ENCODE measurements at regions not wholly inside any gene's neighbourhood (a gene's known extent, or its start where the extent isn't known, plus 50 kb on each side); places are given as distances from the start of the nearest gene placed in this dataset.
A peak's percentile ranks its signal among the peaks of the same experiment; 100 is the strongest.
"Not testable (repeated sequence)": the region's sequence is repeated elsewhere in the genome, so short reads cannot be mapped to it uniquely, and the experiment has no call there.

DNA sequence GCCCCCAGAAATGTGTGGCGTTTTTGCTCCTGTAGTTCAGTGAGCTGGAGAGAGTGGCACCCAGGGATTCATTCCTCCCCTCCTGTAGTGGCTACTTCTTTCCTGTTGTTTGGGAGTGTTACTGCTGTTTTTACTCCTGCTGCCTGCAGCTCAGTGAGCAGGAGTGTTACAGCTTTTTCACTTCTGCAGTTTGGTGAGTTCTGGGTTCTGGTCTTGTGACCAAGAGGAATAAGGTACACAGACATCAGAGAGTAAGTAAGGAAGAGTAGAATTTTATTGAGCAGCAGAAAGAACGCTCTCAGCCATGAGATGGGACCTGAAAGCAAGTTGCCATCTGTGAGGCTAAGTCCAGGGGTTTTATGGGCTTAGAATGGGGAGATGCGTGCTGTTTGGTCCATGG, 966.3 kb upstream of the CITED2 start:
- TF ChIP-seq POLR2AphosphoS5 (IDR thresholded peaks at IDR 0.05): no peak
- TF ChIP-seq EP300 (IDR thresholded peaks at IDR 0.05): no peak
- no peak for TF ChIP-seq POLR2A (IDR thresholded peaks at IDR 0.05)
- TF ChIP-seq, protein P1, sequence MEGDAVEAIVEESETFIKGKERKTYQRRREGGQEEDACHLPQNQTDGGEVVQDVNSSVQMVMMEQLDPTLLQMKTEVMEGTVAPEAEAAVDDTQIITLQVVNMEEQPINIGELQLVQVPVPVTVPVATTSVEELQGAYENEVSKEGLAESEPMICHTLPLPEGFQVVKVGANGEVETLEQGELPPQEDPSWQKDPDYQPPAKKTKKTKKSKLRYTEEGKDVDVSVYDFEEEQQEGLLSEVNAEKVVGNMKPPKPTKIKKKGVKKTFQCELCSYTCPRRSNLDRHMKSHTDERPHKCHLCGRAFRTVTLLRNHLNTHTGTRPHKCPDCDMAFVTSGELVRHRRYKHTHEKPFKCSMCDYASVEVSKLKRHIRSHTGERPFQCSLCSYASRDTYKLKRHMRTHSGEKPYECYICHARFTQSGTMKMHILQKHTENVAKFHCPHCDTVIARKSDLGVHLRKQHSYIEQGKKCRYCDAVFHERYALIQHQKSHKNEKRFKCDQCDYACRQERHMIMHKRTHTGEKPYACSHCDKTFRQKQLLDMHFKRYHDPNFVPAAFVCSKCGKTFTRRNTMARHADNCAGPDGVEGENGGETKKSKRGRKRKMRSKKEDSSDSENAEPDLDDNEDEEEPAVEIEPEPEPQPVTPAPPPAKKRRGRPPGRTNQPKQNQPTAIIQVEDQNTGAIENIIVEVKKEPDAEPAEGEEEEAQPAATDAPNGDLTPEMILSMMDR (IDR thresholded peaks at IDR 0.05): no peak
- no peak overlapping the region for H3K27ac ChIP-seq

DNA sequence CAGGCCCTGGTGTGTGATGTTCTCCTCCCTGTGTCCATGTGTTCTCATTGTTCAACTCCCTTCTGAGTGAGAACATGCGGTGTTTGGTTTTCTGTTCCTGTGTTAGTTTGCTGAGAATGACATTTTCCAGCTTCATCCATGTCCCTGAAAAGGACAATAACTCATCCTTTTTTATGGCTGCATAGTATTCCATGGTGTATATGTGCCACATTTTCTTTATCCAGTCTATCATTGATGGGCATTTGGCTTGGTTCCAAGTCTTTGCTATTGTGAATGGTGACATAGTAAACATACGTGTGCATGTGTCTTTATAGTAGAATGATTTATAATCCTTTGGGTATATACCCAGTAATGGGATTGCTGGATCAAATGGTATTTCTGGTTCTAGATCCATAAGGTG, 964.6 kb upstream of the CITED2 start:
- H3K27ac ChIP-seq, H3K4me3 ChIP-seq, H3K9me3 ChIP-seq, H3K36me3 ChIP-seq, H3K4me1 ChIP-seq, ATAC-seq, H3K27me3 ChIP-seq: not testable (repeated sequence)
- WGBS, 2 donors (ENCODE audit: low coverage in 1 of 2): 100% methylated on average over 2 of the region's 2 CpGs

More for the DNA sequence above, 966.3 kb upstream of the CITED2 start:
- H3K4me3 ChIP-seq: no peak overlapping the region
- peaks cover 0 to 17% (median 6%) of the 10 kb centered on the region in 3 donors for H3K4me1 ChIP-seq
- ATAC-seq: no peak
- H3K9me3 ChIP-seq: peaks cover 0 to 4% (median 0%) of the 10 kb centered on the region in 3 donors
- no peaks in the 10 kb centered on the region for H3K27me3 ChIP-seq
- 80 to 81% methylated on average over 1 to 2 of the region's 3 CpGs for WGBS, 2 donors (ENCODE audit: low coverage in 1 of 2)
- H3K36me3 ChIP-seq: no peaks in the 10 kb centered on the region

DNA sequence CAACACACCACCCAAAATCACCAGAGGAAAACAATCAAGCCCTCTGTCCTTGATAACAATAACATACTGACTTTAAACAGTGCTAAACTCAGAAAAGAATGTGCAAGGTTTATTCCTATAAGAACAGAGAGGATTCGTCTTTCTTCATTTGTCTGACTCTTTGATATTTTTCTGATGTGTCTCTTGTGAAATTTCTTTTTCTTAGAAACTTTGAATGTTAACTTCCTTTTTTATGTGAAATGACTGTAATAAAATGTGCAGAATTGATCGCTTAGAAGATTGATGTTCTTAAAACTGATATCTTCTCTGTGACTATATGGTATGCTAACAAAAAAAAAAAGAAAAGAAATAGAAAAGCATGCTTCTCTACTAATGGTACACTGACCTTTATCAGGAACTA, 947.4 kb upstream of the CITED2 start:
- no peak for ATAC-seq
- Histone ChIP-seq H3K4me3 (no peak overlapping the region), H3K4me1 (peaks cover 0 to 46% (median 12%) of the 10 kb centered on the region in 3 donors), H3K36me3 (no peaks in the 10 kb centered on the region), H3K9me3 (peaks cover 0 to 11% (median 0%) of the 10 kb centered on the region in 3 donors), H3K27me3 (no peaks in the 10 kb centered on the region), H3K27ac (no peak overlapping the region)
- 40 to 50% methylated on average over 1 to 2 of the region's 2 CpGs for WGBS, 2 donors (ENCODE audit: low coverage in 1 of 2)
- TF ChIP-seq, protein P1 (IDR thresholded peaks at IDR 0.05): no peak
- TF ChIP-seq EP300 (IDR thresholded peaks at IDR 0.05) (no peak), POLR2AphosphoS5 (IDR thresholded peaks at IDR 0.05) (no peak), POLR2A (IDR thresholded peaks at IDR 0.05) (no peak)

DNA sequence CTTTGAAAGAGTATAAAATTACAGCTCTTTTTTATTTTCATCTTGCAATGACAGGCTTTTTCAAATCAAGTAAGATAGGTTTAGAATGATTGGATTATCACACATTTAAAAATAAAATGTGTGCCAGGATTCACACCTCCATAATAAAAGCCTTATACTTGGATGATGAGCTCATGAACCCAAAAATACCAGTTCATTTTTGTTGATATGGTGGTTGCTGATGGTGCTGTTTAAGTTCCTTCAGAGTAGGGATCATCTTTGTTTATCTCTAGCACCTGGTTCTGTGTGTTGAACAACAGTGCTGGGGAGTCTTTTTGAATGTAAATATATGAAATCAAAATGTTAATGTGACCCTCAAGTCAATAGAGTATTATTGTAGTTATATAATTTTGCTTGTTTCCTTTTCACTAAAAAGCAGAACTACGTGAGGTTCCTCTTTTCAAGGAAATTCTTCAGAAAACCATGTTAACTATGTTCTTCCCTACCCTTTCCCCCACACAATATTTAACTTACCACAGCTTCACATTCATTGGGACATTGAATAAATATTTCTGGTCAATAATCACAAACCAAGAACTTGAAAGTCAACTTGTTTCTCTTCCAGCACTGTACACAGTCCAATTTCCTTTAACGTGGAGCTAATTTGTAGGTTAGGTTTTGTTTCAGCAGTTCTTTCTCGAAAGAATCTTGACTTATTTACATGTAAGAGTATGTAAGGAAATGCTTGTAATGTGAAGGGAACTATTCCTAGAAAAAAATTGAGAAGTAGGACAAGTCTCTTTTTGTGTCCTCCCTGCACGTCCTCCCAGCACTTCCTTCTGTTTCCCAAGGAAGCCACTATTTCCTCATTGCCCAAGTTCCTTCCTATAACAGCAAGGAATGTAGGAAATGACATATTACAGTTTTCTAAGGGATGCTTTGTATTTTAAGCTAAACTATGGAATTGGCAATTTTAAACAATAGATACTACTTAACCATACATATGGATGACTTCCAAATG, 945.9 kb upstream of the CITED2 start:
- TF ChIP-seq POLR2AphosphoS5 (IDR thresholded peaks at IDR 0.05): no peak
- TF ChIP-seq, protein P1 (IDR thresholded peaks at IDR 0.05): no peak
- no peak for TF ChIP-seq POLR2A (IDR thresholded peaks at IDR 0.05)
- TF ChIP-seq EP300 (IDR thresholded peaks at IDR 0.05): no peak
- Histone ChIP-seq H3K4me1 (peaks cover 0 to 46% (median 12%) of the 10 kb centered on the region in 3 donors), H3K27ac (peak overlapping the region in 2 of 4 donors; percentile 23 to 25), H3K9me3 (no peaks in the 10 kb centered on the region), H3K36me3 (no peaks in the 10 kb centered on the region), H3K4me3 (no peak overlapping the region), H3K27me3 (no peaks in the 10 kb centered on the region)
- WGBS, 2 donors (ENCODE audit: low coverage in 1 of 2): 51 to 60% methylated on average over 3 to 4 of the region's 4 CpGs
- no peak for ATAC-seq

DNA sequence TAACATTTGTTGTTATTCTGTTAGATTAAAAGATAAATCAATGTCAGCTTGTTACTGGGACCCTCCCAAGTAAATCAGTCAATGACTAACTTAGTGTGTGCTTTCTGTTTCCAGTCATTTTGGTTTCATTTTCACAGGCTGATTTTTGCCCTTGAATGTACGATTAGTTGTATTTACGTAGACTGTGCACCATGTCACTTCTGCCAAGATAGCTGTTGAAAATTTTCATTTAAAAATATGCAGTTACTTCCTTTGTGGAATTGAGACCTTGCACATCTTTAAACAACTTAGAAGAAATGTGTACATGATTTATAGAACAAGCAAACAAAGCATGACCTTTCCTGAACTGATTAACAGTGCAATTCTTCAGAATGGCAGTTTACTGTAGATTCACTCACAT, 944.8 kb upstream of the CITED2 start:
- H3K27me3 ChIP-seq: no peaks in the 10 kb centered on the region
- peaks cover 0 to 46% (median 12%) of the 10 kb centered on the region in 3 donors for H3K4me1 ChIP-seq
- peak overlapping the region; percentile 5 to 53 (median 28) for H3K27ac ChIP-seq
- ATAC-seq: no peak
- WGBS, 2 donors (ENCODE audit: low coverage in 1 of 2): 0 to 6% methylated on average over 2 of the region's 2 CpGs
- TF ChIP-seq, protein P1 (IDR thresholded peaks at IDR 0.05): no peak
- TF ChIP-seq EP300 (IDR thresholded peaks at IDR 0.05) (no peak), POLR2A (IDR thresholded peaks at IDR 0.05) (no peak), POLR2AphosphoS5 (IDR thresholded peaks at IDR 0.05) (no peak)
- no peaks in the 10 kb centered on the region for H3K9me3 ChIP-seq
- no peaks in the 10 kb centered on the region for H3K36me3 ChIP-seq
- peak overlapping the region; percentile 11 to 24 for H3K4me3 ChIP-seq
